SKM-1 (cell line): ENCODE measurements at regions not wholly inside any gene's neighbourhood (a gene's known extent, or its start where the extent isn't known, plus 50 kb on each side); places are given as distances from the start of the nearest gene placed in this dataset.

Source experiments
- DNase-seq: peaks from one replicate; lab custom pipeline; 2025; ENCODE audit not compliant: unreplicated experiment; lab: John Stamatoyannopoulos, UW

GRCh38 chr5:57695179-57695578, 212.6 kb upstream of the ACTBL2 start:
- no peak for DNase-seq

- no peak for DNase-seq
Measured at GRCh38 chr5:57693488-57694305, 211.1 kb upstream of the ACTBL2 start.

DNA sequence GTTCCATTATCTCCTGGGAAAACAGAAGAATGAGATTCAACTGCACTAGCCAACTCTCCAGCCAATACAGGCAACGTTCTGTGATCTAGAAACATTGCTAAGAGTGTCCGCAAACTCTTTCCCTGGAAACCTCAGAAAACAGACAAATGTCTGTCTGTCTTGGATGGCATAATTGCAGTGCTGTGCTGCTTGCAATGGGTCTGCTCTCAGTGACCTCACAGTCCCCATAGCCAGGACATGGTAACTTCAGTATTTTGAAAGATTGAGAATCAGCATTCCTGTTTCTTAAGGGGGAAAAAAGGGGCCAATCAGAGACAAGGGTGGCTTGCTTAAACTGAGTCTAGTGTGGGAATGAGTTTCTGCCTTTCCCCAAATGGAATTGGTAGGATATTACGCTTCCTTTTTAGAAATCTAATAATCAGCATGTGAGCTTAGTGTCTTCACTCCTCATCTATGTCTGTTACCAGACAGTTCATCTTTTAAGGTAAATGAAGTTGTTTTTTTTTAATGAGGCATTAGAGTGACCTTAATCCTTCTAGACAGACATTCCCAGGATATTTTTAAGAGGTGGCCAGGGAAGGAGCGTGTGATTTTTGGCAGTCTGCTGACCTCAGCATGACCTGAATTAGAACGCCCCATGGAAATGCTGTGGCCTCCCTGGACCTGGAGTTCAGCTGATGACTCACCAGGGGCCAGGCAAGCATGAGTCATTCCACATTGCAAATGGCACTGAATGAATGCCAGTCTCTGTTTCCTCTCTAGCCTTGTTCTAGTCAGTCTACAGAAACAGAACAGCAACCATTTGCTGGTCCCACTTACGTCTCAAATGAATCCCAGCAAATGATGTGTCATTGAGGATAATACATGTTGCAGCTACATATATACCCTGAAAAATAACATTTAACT, 210.2 kb upstream of the ACTBL2 start:
- DNase-seq, result no peak

- no peak for DNase-seq
Measured at GRCh38 chr5:57690724-57691123, 208.1 kb upstream of the ACTBL2 start.

DNA sequence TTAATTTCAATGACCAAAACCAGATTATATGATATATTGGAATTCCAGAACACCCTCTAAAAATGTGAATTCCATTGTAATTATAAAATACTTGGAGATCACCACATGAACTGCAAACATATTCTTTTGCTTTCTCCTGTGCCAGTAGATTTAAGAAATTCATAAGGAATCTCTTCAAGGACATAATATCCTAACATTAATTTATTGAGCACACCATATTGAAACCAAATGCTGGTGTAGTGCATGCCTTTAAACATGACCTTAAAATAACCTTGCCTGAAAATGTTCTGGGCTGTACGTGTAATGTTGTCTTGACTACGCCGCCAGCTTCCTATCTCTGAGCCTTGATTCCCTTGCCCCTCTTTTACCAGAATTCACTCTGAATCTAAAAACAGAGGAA, 205.0 kb upstream of the ACTBL2 start:
- no peak for DNase-seq

DNA sequence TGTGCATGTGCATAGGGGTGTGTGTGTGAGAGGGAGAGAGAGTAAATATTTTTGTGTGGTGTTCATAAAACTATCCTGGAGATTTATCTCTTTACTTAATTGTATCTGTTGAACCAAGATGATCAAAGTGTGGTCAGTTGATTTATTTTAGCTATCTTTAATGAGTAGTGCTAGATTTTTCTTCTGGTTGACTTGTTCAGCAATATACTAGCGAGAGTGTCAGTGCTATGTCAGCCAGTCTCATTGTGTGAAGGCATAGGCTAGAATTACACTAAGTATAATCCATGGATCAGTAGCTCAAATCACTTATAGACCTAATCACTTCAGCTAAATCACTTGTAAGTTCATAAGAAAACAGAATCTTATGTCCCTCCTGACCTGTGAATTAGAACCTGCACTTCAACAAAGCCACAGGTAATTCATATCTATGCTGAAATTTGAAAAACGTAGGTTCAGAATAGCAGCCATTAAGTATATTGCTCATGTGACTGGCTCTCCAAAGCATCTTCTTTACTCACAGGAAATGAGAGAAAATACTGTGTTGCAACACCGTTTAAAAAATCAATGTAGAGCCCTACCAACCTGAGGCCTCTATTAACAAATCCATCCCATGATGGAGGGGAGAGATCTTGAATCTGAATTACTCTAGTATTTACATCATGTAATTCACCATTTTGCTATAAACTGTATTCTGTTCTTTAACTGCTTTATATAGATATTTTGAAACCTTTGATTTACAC, 203.1 kb upstream of the ACTBL2 start:
- no peak for DNase-seq

GRCh38 chr5:57684299-57684702, 201.7 kb upstream of the ACTBL2 start:
- DNase-seq, result no peak

DNA sequence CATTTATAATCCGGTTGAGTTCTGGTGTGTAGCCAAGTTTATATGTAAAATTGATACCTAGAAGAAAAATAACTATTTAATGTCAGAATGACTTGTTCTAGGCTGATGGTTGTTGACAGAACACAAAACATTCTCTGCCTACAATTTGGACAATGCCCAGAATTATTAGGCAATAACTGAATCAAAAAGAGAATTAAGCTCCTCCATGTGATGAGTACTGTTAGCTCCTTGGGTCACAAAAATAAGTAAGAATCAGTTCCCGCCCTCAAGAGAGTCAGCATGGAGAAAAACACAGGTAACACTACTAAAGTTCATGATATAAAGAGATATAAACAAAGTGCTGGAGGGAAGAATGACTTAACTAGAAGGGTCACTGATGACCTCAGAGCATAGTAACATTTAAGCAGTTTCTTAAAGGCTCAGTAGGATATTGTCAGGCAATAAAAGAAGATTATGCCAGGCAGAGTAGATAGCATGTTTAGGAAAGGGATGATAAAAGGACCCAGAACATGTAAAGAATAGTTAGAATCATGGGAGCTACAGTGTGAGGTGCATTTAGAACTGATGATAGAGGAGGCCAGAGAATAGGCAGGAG, 200.5 kb upstream of the ACTBL2 start:
- DNase-seq, result no peak

DNA sequence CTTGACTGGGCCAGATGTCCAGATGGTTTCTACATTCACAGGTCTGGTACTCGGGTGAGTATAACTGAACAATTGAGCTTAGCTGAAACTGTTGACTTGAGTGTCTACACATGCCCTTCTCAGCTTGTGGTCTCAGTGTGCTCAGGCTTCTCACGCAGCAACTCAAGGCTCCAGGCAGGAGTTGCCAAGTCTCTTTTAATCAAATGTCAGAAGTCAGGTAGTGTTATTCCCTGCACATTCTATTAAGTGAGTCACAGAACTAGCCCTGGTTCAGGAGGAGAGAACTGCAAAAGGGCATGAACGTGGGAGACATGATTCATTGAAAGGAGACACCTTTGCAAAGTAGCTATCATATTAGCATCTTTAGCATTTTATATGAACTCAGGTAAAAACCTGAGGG, 199.3 kb upstream of the ACTBL2 start:
- DNase-seq, result no peak

- DNase-seq, result no peak
Measured at GRCh38 chr5:57680686-57681085, 198.1 kb upstream of the ACTBL2 start.

DNA sequence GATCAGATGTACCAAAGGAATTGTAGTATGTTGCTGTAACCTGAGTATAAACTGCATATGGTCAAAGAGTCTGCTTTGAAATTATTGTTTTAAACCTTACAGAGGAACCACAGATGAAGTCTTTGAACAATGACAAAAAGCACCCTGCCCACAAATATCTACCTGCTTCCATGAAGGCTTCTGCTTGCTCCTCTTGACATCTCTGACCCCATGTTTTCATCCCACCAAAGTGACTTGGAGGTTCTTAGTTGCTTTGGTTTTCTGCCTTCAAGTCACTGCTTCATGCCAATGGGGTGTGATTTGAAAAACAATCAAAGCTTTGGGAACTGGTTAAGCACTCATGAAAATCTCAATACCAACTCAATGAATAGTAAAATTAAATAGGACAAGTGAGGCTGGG, 194.6 kb upstream of the ACTBL2 start:
- DNase-seq, result no peak

DNA sequence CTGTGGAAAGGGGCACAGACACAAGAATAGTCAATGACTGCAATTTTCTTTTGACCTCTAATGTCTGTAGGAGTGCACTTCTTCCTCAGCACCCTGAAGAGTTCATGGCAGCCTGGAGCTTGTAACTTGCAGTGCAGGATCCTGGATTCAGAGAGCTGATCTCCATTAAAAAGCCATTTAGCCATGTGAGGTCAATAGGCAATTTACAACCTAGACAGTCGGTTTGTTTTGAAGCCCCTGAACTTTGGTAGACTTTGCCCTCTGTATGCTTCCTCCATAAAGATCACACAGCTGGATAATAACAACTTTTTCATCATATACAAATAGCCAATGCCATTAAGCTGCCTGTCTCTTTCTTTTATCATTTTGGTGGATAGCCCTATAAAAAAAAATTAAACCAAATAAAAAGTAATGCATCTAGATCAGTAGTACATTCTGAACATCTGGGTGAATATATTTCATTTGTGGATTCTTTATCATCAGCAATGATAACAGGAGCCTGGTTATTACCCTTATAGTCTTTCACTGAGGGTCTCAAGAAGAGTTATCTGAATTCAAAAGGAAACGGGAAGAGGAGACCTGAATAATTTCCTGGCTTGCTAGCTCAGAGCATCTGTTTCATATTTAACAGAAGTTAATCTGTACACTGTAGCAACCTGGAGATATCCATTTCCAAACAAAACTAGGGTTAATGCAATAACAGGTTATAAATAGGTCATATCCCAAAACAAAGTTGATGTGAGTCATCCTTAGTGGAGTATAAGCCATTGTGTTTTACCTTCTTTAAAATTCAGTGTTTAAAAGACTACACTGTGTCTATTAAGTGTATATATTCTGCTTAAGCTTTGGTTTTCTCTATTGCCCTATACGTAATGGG, 193.8 kb upstream of the ACTBL2 start:
- DNase-seq, result no peak

GRCh38 chr5:57675236-57675635, 192.6 kb upstream of the ACTBL2 start:
- no peak for DNase-seq

- DNase-seq, result no peak
Measured at GRCh38 chr5:57671371-57671770, 188.8 kb upstream of the ACTBL2 start.

GRCh38 chr5:57666582-57666981, 184.0 kb upstream of the ACTBL2 start:
- no peak for DNase-seq

DNA sequence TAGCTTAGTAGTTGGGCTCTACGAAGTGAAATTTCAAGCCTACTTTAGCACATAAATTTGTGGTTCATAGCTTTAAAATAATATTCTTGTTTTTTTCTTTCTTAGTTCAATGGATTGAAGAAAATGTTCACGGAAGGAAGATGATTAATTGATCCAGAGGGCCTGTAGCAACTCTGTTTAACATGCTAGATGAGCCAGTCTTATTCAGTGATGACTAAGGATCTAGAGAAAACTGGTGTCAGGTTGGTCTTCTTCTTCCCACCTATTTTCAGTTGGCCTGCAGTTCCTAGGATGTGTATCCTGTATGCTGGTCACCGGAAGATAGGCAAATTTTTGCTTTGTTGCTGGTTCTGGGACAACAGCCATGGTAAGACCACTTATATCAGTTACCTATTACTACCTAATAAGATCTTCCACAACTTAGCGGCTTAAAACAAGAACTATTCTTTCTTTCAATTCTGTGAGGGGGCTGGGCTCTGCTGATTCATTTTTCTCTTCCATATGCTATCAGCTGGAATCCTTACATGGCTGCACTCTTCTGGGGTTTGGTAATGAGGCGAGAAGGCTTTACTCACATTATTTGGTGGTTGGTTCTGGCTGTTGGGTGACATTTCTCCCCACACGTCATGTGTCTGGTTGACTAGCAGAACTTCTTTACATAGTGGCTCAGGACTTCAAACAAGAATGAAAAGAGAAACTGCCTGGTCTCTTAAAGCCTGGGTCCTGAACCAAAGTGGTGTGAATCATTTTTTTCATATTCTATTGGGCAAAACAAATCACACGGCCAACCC, 182.7 kb upstream of the ACTBL2 start:
- DNase-seq, result no peak

DNA sequence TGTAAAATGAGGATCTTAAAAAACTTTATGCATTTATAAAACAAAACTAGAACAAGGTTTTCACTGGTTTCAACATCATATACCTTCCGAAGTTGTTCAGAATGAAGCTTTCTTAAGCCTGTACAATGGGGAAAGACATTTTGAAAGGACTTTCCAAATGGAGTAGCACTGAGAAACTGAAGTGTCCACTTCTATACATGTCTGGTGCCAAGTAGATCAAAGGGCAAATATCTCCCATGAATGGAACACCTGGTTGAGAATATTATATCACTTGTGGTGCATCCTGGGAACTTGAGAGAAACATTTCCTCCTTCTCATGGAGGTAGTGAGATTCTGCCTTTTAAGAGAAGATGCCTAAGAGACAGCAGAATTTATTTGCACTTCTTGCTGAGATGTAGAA, 182.1 kb upstream of the ACTBL2 start:
- DNase-seq, result no peak

GRCh38 chr5:57663466-57663865, 180.9 kb upstream of the ACTBL2 start:
- DNase-seq, result no peak

- DNase-seq, result no peak
Measured at GRCh38 chr5:57662991-57663390, 180.4 kb upstream of the ACTBL2 start.
